ENCODE measurements at regions not wholly inside any gene's neighbourhood (a gene's known extent, or its start where the extent isn't known, plus 50 kb on each side); places are given as distances from the start of the nearest gene placed in this dataset.

DNA sequence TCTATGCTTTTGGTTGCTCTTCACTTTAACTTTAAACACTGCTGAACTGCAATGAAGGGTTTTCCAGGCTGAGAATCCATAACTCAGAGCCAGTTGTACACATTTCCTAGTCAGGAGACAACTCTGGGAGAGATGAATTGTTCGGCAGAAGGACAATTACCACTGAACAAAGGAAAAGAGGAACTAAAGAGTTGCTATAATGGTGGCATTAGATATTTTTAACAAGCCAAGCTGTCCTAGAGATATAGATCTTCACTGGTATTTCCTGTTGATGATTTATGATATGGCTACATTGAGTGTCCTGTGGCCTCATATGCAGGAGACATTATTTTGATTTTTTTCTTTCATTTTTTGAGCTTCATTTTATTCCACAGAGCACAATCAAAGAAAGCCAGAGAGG, 219.1 kb upstream of the PCSK5 start:
- H3K4me3 ChIP-seq (ENCODE audit: low read depth, low read length) = no peak overlapping the region
- CTCF ChIA-PET = interaction anchor here (0.6 to 1.0 kb wide), 3 partner anchors 10 to 487 kb away, joined by 3 to 4 read pairs (median 4); no protein-coding TSS in a partner anchor
- 0 out of 2 replicates have a peak, but pooled peaks cover 11% of the 10 kb centered on the region for H3K4me1 ChIP-seq (ENCODE audit: control insufficient read depth, insufficient read depth, low read length)
- no peak overlapping the region for H3K27ac ChIP-seq (ENCODE audit: extremely low read depth, low read depth, low read length)
- no peaks in the 10 kb centered on the region for H3K36me3 ChIP-seq (ENCODE audit: control insufficient read depth in 2 of 2, insufficient read depth in 1 of 2, low read length in 2 of 2)
- no peaks in the 10 kb centered on the region for H3K9me3 ChIP-seq (ENCODE audit: control insufficient read depth, insufficient read depth, low read depth, low read length)
- POLR2A ChIA-PET = no interaction called here
- no peak for TF ChIP-seq ZNF26 (tag by site-specific recombination; IDR thresholded peaks at IDR 0.05)
- TF ChIP-seq ZNF521 (tag by site-specific recombination; IDR thresholded peaks at IDR 0.05) = no peak
- TF ChIP-seq ZNF837 (tag by site-specific recombination; IDR thresholded peaks at IDR 0.05) = no peak
- no peak for TF ChIP-seq ZSCAN23 (tag by site-specific recombination; IDR thresholded peaks at IDR 0.05)
- no peak for TF ChIP-seq KLF7 (tag by site-specific recombination; IDR thresholded peaks at IDR 0.05; ENCODE audit: borderline replicate concordance)
- TF ChIP-seq ZNF239 (tag by site-specific recombination; IDR thresholded peaks at IDR 0.05) = no peak
- TF ChIP-seq YY2 (tag by site-specific recombination; IDR thresholded peaks at IDR 0.05) = no peak
- TF ChIP-seq, protein P1, sequence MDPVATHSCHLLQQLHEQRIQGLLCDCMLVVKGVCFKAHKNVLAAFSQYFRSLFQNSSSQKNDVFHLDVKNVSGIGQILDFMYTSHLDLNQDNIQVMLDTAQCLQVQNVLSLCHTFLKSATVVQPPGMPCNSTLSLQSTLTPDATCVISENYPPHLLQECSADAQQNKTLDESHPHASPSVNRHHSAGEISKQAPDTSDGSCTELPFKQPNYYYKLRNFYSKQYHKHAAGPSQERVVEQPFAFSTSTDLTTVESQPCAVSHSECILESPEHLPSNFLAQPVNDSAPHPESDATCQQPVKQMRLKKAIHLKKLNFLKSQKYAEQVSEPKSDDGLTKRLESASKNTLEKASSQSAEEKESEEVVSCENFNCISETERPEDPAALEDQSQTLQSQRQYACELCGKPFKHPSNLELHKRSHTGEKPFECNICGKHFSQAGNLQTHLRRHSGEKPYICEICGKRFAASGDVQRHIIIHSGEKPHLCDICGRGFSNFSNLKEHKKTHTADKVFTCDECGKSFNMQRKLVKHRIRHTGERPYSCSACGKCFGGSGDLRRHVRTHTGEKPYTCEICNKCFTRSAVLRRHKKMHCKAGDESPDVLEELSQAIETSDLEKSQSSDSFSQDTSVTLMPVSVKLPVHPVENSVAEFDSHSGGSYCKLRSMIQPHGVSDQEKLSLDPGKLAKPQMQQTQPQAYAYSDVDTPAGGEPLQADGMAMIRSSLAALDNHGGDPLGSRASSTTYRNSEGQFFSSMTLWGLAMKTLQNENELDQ (tag by site-specific recombination; IDR thresholded peaks at IDR 0.05; ENCODE audit: low read depth) = no peak

DNA sequence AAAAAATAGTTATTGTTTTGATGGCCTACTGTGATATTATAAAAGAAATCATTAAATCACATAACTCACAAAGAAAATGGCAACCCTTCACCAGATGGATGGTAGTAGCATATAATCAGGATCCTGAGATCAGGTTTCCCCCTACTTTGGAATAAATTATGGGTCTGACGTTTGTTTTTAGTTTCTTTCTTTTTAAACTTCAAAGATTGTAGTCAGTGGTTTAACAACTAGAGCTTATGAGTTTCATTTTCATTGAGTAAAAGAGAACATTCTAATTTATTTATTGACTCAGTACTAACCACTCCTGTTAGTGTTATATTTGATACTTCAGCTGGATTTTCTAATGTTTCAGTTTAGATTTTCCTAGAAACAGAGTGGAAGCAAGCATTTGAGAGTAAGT, 218.0 kb upstream of the PCSK5 start:
- no peaks in the 10 kb centered on the region for H3K9me3 ChIP-seq (ENCODE audit: control insufficient read depth, insufficient read depth, low read depth, low read length)
- H3K36me3 ChIP-seq (ENCODE audit: control insufficient read depth in 2 of 2, insufficient read depth in 1 of 2, low read length in 2 of 2) = no peaks in the 10 kb centered on the region
- no peak overlapping the region for H3K27ac ChIP-seq (ENCODE audit: extremely low read depth, low read depth, low read length)
- no peak for TF ChIP-seq ZNF114 (tag by site-specific recombination; IDR thresholded peaks at IDR 0.05)
- no peak for TF ChIP-seq ZNF776 (tag by site-specific recombination; IDR thresholded peaks at IDR 0.05; ENCODE audit: borderline replicate concordance)
- TF ChIP-seq SP7 (tag by site-specific recombination; IDR thresholded peaks at IDR 0.05) = 0 out of 2 replicates have a peak, but pooled peaks have one; percentile 13
- CTCF ChIA-PET = no interaction called here
- POLR2A ChIA-PET = no interaction called here
- no peak overlapping the region for H3K4me3 ChIP-seq (ENCODE audit: low read depth, low read length)
- 0 out of 2 replicates have a peak, but pooled peaks cover 11% of the 10 kb centered on the region for H3K4me1 ChIP-seq (ENCODE audit: control insufficient read depth, insufficient read depth, low read length)

DNA sequence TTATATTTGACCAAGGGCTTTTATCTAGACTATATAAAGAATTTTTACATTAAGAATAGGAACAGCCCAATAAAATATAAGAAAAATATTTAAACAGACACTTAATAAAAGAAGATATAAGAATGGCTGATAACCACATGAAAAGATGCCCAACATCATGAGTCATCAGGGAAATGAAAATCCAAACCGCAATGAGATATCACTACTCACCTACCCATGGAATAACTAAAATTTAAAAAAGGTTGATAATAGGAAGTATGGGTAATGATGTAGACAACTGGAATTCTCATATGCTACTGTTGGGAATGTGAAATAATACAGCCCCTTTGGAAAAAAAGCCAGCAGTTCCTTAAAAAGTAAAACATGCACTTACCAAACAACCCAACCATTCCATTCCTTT, 206.9 kb upstream of the PCSK5 start:
- Histone ChIP-seq H3K36me3 (ENCODE audit: control insufficient read depth in 2 of 2, insufficient read depth in 1 of 2, low read length in 2 of 2) (no peaks in the 10 kb centered on the region), H3K4me1 (ENCODE audit: control insufficient read depth, insufficient read depth, low read length) (no peaks in the 10 kb centered on the region), H3K9me3 (ENCODE audit: control insufficient read depth, insufficient read depth, low read depth, low read length) (no peaks in the 10 kb centered on the region), H3K27ac (ENCODE audit: extremely low read depth, low read depth, low read length) (no peak overlapping the region), H3K4me3 (ENCODE audit: low read depth, low read length) (no peak overlapping the region)
- ChIA-PET CTCF (interaction anchor here (0.7 kb wide), 1 partner anchor 168 kb away, joined by 4 read pairs; no protein-coding TSS in a partner anchor), POLR2A (no interaction called here)
- TF ChIP-seq, protein P2, sequence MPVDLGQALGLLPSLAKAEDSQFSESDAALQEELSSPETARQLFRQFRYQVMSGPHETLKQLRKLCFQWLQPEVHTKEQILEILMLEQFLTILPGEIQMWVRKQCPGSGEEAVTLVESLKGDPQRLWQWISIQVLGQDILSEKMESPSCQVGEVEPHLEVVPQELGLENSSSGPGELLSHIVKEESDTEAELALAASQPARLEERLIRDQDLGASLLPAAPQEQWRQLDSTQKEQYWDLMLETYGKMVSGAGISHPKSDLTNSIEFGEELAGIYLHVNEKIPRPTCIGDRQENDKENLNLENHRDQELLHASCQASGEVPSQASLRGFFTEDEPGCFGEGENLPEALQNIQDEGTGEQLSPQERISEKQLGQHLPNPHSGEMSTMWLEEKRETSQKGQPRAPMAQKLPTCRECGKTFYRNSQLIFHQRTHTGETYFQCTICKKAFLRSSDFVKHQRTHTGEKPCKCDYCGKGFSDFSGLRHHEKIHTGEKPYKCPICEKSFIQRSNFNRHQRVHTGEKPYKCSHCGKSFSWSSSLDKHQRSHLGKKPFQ (tag by site-specific recombination; IDR thresholded peaks at IDR 0.05) = no peak
- TF ChIP-seq ZNF664 (tag by site-specific recombination; IDR thresholded peaks at IDR 0.05) = no peak
- TF ChIP-seq ZNF600 (tag by site-specific recombination; IDR thresholded peaks at IDR 0.05) = no peak
- TF ChIP-seq TSHZ1 (tag by site-specific recombination; IDR thresholded peaks at IDR 0.05; ENCODE audit: borderline replicate concordance) = no peak
- TF ChIP-seq ZNF341 (tag by site-specific recombination; IDR thresholded peaks at IDR 0.05; ENCODE audit: low read depth) = no peak
- no peak for TF ChIP-seq KLF16 (tag by site-specific recombination; IDR thresholded peaks at IDR 0.05)
- no peak for TF ChIP-seq SP3 (tag by site-specific recombination; IDR thresholded peaks at IDR 0.05)
- no peak for TF ChIP-seq OSR2 (tag by site-specific recombination; IDR thresholded peaks at IDR 0.05)
- TF ChIP-seq ZNF155 (tag by site-specific recombination; IDR thresholded peaks at IDR 0.05) = no peak
- no peak for TF ChIP-seq ZNF639 (tag by site-specific recombination; IDR thresholded peaks at IDR 0.05)
- TF ChIP-seq ZBTB17 (tag by site-specific recombination; IDR thresholded peaks at IDR 0.05) = no peak
- no peak for TF ChIP-seq YY2 (tag by site-specific recombination; IDR thresholded peaks at IDR 0.05)
- no peak for TF ChIP-seq ZNF423 (tag by site-specific recombination; IDR thresholded peaks at IDR 0.05)

All from HEK293 (cell line).